K562 (cell line): ENCODE measurements at regions not wholly inside any gene's neighbourhood (a gene's known extent, or its start where the extent isn't known, plus 50 kb on each side); places are given as distances from the start of the nearest gene placed in this dataset.

Experiments
- ATAC-seq: fragments of 200-7000 bp; cut with Tn5 transposase; 3 replicates; pipeline ENCODE4 v1.9.1; 2020; ENCODE audit warnings: moderate library complexity
- BruUV-seq: library from RNA; stranded (reverse); fragments of 400-500 nt; replicated peaks from 2 replicates; lab custom pipeline; 2021; lab: Mats Ljungman, UMichigan
- CTCF ChIA-PET: fragments of 300-600 bp; formaldehyde crosslinking; extraction: SDS; loops from one replicate; lab custom pipeline; 2021; ENCODE audit warnings: low intra/inter-chr PET ratio; lab: Yijun Ruan, JAX
- POLR2A ChIA-PET: fragments of 300-600, 350-650 bp; sonication (Branson Sonifier 250); formaldehyde crosslinking; extraction: SDS; loops from one replicate; lab custom pipeline; 2021; ENCODE audit warnings: antibody characterized with exemption, inconsistent platforms; lab: Yijun Ruan, JAX
- DNase-seq, 4 experiments: peaks; one replicate each; pipeline versions ENCODE4 v3.0.0 to v3.0.0-alpha.2; 2011 to 2018; ENCODE audit warnings: low spot score in 3 of 4, mixed read lengths in 3 of 4; ENCODE audit errors: extremely low read depth in 1 of 4
- FAIRE-seq: peaks from 2 replicates; lab custom pipeline; 2011; peaks lifted over from hg19 to GRCh38; lab: Jason Lieb, UNC
- H2AFZ ChIP-seq: 2 replicates; pipeline ENCODE4 v1.6.0; 2011; ENCODE audit warnings: low read depth, low read length, control low read depth, inconsistent platforms
- H3K27ac ChIP-seq: fragments of 200-600 bp; 3 replicates; pipeline ENCODE4 v1.8.0; 2011; ENCODE audit warnings: low read depth, mild to moderate bottlenecking, control low read depth, inconsistent platforms, low read length, moderate library complexity, mixed read lengths; ENCODE audit errors: extremely low read depth
- H3K27me3 ChIP-seq, 2 experiments: fragments of 300-600 bp in 1 of 2; 2 replicates in 1 of 2; 3 replicates in 1 of 2; pipeline versions ENCODE4 v1.6.0 to v1.8.0; 2011; ENCODE audit warnings: inconsistent platforms in 2 of 2, low read length in 2 of 2, mild to moderate bottlenecking in 1 of 2, mixed read lengths in 1 of 2, moderate library complexity in 1 of 2; ENCODE audit not compliant: control insufficient read depth in 2 of 2, insufficient read depth in 2 of 2
- H3K36me3 ChIP-seq: fragments of 300-600 bp; 3 replicates; pipeline ENCODE4 v1.8.0; 2011; ENCODE audit warnings: mild to moderate bottlenecking, low read length, inconsistent platforms; ENCODE audit not compliant: control insufficient read depth, insufficient read depth
- H3K4me1 ChIP-seq, 2 experiments: fragments of 200-600 bp in 1 of 2; replicated peaks in 1 of 2; 2 replicates in 1 of 2; 3 replicates in 1 of 2; pipeline versions ENCODE4 v1.5.1 to v1.8.0; 2011; ENCODE audit warnings: inconsistent platforms in 2 of 2, low read length in 2 of 2, mild to moderate bottlenecking in 1 of 2, mixed read lengths in 1 of 2, moderate library complexity in 1 of 2; ENCODE audit not compliant: control insufficient read depth in 2 of 2, insufficient read depth in 2 of 2
- H3K4me2 ChIP-seq: 2 replicates; pipeline ENCODE4 v1.6.1; 2011; ENCODE audit warnings: low read length, control low read depth, inconsistent platforms, mixed read lengths; ENCODE audit not compliant: insufficient read depth
- H3K4me3 ChIP-seq: fragments of 200-600 bp; sonication (generic), shearing (Covaris generic); 2 replicates; pipeline ENCODE4 v1.5.1; 2016; ENCODE audit warnings: control low read depth, inconsistent platforms
- H3K79me2 ChIP-seq: fragments of 200-600 bp; 3 replicates; pipeline ENCODE4 v1.8.0; 2011; ENCODE audit warnings: low read length, inconsistent platforms; ENCODE audit not compliant: control insufficient read depth, insufficient read depth
- H3K9ac ChIP-seq, 2 experiments: 2 replicates each; pipeline versions ENCODE4 v1.6.0 to v1.6.1; 2011; ENCODE audit warnings: low read depth in 2 of 2, low read length in 2 of 2, control low read depth in 1 of 2, inconsistent platforms in 1 of 2, mild to moderate bottlenecking in 1 of 2, mixed read lengths in 1 of 2; ENCODE audit not compliant: insufficient read depth in 1 of 2
- H3K9me1 ChIP-seq: one replicate; pipeline ENCODE4 v1.6.0; 2011; ENCODE audit warnings: inconsistent platforms, mild to moderate bottlenecking, low read length, moderate library complexity; ENCODE audit not compliant: control insufficient read depth, insufficient read depth
- H3K9me3 ChIP-seq: replicated peaks from 2 replicates; pipeline ENCODE4 v1.5.1; 2011; ENCODE audit warnings: low read depth, low read length, inconsistent platforms; ENCODE audit not compliant: control insufficient read depth, insufficient read depth
- H4K20me1 ChIP-seq: replicated peaks from 2 replicates; pipeline ENCODE4 v1.6.1; 2011; ENCODE audit warnings: low read length, inconsistent platforms, mixed read lengths; ENCODE audit not compliant: control insufficient read depth, insufficient read depth
- SAFB2 ChIP-seq: fragments of 200-400 bp; formaldehyde crosslinking; IDR thresholded peaks from 2 replicates; pipeline ENCODE4 v1.6.1; 2018; ENCODE audit warnings: borderline replicate concordance, low read length, low read depth, moderate library complexity; ENCODE audit not compliant: severe bottlenecking
- SMARCB1 ChIP-seq: IDR thresholded peaks from 2 replicates; pipeline ENCODE4 v1.6.1; 2011; ENCODE audit warnings: improper control_type of control experiment, low read depth; ENCODE audit not compliant: insufficient read length
- WGBS: fragments of 100-300 bp; shearing (Covaris generic); methylation state at CpG from one replicate; pipeline ENCODE4 v1.1.6; 2016; ENCODE audit warnings: low coverage, mixed read lengths; ENCODE audit not compliant: insufficient coverage; ENCODE audit errors: missing lambda C conversion rate; 5-methylcytosine and 5-hydroxymethylcytosine counted together
- in situ Hi-C: fragments of 300-500 bp; cut with MboI; formaldehyde crosslinking; loops from 4 replicates; pipeline ENCODE4 v1.15.0; 2018; ENCODE audit warnings: inconsistent platforms, mixed read lengths
- intact Hi-C: fragments of 100-400 bp; cut with micrococcal nuclease; formaldehyde crosslinking; loops from 2 replicates; pipeline ENCODE4 v1.14.2; 2022
- TF ChIP-seq, protein P1 (sequence below), 2 experiments: fragments of 450-650 bp; formaldehyde crosslinking in 1 of 2; IDR thresholded peaks; 2 replicates each; pipeline versions ENCODE4 v1.4.0 to v1.6.1; 2014 to 2020; ENCODE audit warnings: mild to moderate bottlenecking in 2 of 2, borderline replicate concordance in 1 of 2, low read depth in 1 of 2
- TF ChIP-seq, protein P2 (sequence below), 2 experiments: IDR thresholded peaks in 1 of 2; conservative IDR thresholded peaks in 1 of 2; 2 replicates each; pipeline ENCODE4 v1.6.1; 2016; ENCODE audit warnings: low read depth in 2 of 2, mild to moderate bottlenecking in 1 of 2, missing compliant biosample characterization in 1 of 2, missing genetic modification characterization in 1 of 2, moderate library complexity in 1 of 2

DNA sequence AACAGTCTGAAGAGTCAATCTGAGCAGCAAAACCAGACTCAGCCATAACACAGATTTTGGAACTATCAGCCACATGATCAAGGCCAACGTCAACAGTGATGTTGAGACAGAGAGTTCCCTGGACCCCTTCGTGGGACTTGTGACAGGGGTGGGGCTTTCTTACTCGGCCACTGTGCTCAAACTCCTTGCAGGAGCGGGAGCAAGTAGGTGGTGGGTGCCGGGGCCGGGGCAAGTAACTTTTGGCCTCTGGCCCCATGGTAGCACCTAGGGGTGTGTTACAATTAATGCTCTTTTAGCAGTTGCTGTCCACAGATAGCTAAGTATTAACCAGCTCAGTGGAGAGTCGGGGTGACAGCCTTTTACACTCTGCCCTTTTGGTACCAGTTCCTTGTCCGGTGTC lies 384.4 kb downstream of the NUAK1 start (continued):
- TF ChIP-seq, protein P1, sequence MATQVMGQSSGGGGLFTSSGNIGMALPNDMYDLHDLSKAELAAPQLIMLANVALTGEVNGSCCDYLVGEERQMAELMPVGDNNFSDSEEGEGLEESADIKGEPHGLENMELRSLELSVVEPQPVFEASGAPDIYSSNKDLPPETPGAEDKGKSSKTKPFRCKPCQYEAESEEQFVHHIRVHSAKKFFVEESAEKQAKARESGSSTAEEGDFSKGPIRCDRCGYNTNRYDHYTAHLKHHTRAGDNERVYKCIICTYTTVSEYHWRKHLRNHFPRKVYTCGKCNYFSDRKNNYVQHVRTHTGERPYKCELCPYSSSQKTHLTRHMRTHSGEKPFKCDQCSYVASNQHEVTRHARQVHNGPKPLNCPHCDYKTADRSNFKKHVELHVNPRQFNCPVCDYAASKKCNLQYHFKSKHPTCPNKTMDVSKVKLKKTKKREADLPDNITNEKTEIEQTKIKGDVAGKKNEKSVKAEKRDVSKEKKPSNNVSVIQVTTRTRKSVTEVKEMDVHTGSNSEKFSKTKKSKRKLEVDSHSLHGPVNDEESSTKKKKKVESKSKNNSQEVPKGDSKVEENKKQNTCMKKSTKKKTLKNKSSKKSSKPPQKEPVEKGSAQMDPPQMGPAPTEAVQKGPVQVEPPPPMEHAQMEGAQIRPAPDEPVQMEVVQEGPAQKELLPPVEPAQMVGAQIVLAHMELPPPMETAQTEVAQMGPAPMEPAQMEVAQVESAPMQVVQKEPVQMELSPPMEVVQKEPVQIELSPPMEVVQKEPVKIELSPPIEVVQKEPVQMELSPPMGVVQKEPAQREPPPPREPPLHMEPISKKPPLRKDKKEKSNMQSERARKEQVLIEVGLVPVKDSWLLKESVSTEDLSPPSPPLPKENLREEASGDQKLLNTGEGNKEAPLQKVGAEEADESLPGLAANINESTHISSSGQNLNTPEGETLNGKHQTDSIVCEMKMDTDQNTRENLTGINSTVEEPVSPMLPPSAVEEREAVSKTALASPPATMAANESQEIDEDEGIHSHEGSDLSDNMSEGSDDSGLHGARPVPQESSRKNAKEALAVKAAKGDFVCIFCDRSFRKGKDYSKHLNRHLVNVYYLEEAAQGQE (IDR thresholded peaks at IDR 0.05; ENCODE audit: borderline replicate concordance): no peak
- TF ChIP-seq, protein P1 (CRISPR knock-in tag; IDR thresholded peaks at IDR 0.05; ENCODE audit: low read depth): no peak
- TF ChIP-seq SMARCB1: no peak
- TF ChIP-seq, all 486 proteins: peak for 0

DNA sequence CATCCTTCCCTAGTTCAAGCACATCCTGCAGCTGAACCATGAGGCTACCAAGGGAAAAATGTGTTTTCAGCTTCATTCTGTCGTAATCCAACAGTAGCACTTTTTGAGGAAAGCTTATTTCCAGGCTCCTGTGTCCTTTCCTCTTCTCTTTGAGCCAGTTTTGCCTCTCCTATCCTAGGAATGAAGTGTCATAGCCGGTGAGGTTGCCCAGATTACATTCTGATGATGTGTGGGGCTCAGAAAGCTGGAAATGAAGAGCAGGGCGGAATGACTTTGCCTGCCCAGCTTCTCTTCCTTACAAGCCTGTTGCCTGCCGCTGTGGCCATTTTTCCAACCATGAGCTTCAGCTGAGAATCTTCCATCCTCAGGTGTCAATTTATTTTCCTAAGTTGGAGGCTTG lies 381.8 kb downstream of the NUAK1 start:
- DNase-seq (no peak), FAIRE-seq (no peak), ATAC-seq (no peak)
- Histone ChIP-seq H3K4me1 (no peaks in the 10 kb centered on the region), H3K4me2 (no peak overlapping the region), H3K27ac (no peak overlapping the region), H4K20me1 (no peaks in the 10 kb centered on the region), H3K4me3 (no peak overlapping the region), H3K79me2 (no peaks in the 10 kb centered on the region), H2AFZ (no peak overlapping the region), H3K9ac (no peak overlapping the region), H3K36me3 (no peaks in the 10 kb centered on the region), H3K9me3 (no peaks in the 10 kb centered on the region), H3K27me3 (peaks cover 0 to 7% of the 10 kb centered on the region in 2 experiments; a peak in 1 of 5 replicates), H3K9me1 (no peaks in the 10 kb centered on the region)
- TF ChIP-seq, protein P2, sequence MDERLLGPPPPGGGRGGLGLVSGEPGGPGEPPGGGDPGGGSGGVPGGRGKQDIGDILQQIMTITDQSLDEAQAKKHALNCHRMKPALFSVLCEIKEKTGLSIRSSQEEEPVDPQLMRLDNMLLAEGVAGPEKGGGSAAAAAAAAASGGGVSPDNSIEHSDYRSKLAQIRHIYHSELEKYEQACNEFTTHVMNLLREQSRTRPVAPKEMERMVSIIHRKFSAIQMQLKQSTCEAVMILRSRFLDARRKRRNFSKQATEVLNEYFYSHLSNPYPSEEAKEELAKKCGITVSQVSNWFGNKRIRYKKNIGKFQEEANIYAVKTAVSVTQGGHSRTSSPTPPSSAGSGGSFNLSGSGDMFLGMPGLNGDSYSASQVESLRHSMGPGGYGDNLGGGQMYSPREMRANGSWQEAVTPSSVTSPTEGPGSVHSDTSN (CRISPR knock-in tag; IDR thresholded peaks at IDR 0.05; ENCODE audit: low read depth): no peak
- TF ChIP-seq, protein P2 (tag; conservative IDR thresholded peaks at IDR 0.05; ENCODE audit: low read depth): no peak
- no peak for TF ChIP-seq SAFB2
- POLR2A ChIA-PET: interaction anchor here (0.9 kb wide), 1 partner anchor 10 kb away, joined by 3 read pairs; no protein-coding TSS in a partner anchor
- in situ Hi-C loops: no loop called here
- WGBS: 0% methylated on average over 4 of the region's 4 CpGs
- no TSS peak for BruUV-seq
- intact Hi-C loops: no loop called here
- CTCF ChIA-PET: no interaction called here
